ENCODE measurements at regions not wholly inside any gene's neighbourhood (a gene's known extent, or its start where the extent isn't known, plus 50 kb on each side); places are given as distances from the start of the nearest gene placed in this dataset.

DNA sequence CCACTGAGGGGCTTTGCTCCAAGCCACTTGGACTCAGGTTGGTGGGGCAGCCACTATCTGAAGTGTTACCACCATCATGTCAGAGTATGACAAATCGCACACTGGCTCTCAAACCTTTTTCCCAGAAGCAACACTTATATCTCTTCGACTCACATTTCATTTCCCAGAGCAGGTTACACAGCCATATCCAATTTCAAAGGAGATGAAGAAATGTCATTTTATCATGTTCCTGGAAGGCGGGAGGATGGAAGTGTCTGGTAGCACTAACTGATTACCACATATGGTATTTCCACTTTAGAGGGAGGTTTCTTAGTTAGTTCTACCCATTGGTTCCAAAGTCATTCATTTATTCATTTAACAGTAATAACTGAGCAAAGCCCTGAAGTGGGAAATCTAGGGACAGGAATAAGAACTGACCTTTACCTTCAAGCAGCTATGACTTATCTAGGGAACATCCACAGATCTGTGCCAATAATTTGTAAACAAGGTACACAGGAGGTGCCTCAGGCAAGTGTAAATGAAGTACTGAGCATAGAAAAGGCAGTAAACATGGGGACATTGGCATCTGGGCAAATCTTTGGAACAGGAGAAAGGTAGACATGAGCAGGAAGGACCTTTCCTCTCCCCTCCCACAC is 54.9 kb upstream of the LRRC55 start:
- TF ChIP-seq, protein P1, sequence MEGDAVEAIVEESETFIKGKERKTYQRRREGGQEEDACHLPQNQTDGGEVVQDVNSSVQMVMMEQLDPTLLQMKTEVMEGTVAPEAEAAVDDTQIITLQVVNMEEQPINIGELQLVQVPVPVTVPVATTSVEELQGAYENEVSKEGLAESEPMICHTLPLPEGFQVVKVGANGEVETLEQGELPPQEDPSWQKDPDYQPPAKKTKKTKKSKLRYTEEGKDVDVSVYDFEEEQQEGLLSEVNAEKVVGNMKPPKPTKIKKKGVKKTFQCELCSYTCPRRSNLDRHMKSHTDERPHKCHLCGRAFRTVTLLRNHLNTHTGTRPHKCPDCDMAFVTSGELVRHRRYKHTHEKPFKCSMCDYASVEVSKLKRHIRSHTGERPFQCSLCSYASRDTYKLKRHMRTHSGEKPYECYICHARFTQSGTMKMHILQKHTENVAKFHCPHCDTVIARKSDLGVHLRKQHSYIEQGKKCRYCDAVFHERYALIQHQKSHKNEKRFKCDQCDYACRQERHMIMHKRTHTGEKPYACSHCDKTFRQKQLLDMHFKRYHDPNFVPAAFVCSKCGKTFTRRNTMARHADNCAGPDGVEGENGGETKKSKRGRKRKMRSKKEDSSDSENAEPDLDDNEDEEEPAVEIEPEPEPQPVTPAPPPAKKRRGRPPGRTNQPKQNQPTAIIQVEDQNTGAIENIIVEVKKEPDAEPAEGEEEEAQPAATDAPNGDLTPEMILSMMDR (IDR thresholded peaks at IDR 0.05), result no peak
- TF ChIP-seq POLR2A (IDR thresholded peaks at IDR 0.05), result no peak
- TF ChIP-seq EP300 (IDR thresholded peaks at IDR 0.05), result no peak

Data from tibial nerve (tissue), 4 donors.